ENCODE measurements at regions not wholly inside any gene's neighbourhood (a gene's known extent, or its start where the extent isn't known, plus 50 kb on each side); places are given as distances from the start of the nearest gene placed in this dataset.

DNA sequence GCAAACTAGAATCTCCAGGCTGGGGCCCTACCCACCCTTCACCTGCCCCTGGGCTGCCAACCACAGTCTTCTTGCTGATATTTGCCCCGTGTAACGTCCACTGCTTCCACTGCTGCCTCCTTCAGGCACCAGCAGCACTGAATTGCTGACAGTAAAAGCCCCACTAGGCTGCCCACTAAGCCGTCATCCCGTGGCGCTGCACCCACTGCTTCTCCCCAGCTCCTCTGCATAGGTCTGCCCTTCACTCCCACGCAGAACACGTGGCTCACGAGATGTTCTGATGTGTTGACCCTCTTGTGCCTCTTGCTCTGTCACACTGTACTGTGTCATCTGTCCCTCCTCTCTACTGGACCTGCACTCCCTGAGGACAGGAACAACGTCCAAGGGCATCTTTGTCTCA is 86.3 kb upstream of the HIVEP1 start:
- no peak for DNase-seq (ENCODE audit: low read depth)
- ChIA-PET CTCF (no interaction called here), POLR2A (no interaction called here)
- Histone ChIP-seq H3K27me3 (ENCODE audit: control insufficient read depth, insufficient read depth, low read length) (no peaks in the 10 kb centered on the region), H3K4me3 (ENCODE audit: low read depth, low read length) (no peak overlapping the region), H3K36me3 (ENCODE audit: control insufficient read depth, insufficient read depth, low read length) (no peaks in the 10 kb centered on the region)
- TF ChIP-seq, protein P1, sequence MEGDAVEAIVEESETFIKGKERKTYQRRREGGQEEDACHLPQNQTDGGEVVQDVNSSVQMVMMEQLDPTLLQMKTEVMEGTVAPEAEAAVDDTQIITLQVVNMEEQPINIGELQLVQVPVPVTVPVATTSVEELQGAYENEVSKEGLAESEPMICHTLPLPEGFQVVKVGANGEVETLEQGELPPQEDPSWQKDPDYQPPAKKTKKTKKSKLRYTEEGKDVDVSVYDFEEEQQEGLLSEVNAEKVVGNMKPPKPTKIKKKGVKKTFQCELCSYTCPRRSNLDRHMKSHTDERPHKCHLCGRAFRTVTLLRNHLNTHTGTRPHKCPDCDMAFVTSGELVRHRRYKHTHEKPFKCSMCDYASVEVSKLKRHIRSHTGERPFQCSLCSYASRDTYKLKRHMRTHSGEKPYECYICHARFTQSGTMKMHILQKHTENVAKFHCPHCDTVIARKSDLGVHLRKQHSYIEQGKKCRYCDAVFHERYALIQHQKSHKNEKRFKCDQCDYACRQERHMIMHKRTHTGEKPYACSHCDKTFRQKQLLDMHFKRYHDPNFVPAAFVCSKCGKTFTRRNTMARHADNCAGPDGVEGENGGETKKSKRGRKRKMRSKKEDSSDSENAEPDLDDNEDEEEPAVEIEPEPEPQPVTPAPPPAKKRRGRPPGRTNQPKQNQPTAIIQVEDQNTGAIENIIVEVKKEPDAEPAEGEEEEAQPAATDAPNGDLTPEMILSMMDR (IDR thresholded peaks at IDR 0.05; ENCODE audit: insufficient read depth, low read depth, low read length): no peak

DNA sequence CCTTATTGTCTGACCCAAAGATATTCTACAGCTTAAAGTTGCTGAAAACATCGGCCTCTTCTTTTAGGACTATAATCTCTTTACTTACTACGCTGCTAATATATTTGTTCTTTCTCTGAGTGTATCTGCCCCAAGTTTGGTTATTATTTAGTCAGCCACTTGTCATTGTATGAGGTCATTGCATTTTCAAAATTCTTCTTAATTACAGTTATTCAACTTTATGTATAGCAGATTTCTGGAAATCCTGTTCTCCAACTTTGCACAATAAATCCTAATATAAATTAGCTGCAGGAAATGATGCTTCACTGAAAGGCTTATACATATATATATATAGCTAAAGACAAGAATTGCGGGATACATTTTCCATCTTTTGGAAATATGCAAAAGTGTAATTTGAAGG is 88.5 kb upstream of the HIVEP1 start:
- H3K27me3 ChIP-seq (ENCODE audit: control insufficient read depth, insufficient read depth, low read length): no peaks in the 10 kb centered on the region
- H3K36me3 ChIP-seq (ENCODE audit: control insufficient read depth, insufficient read depth, low read length): no peaks in the 10 kb centered on the region
- TF ChIP-seq, protein P1 (IDR thresholded peaks at IDR 0.05; ENCODE audit: insufficient read depth, low read depth, low read length): no peak
- POLR2A ChIA-PET: no interaction called here
- CTCF ChIA-PET: interaction anchor here (1.7 kb wide), 1 partner anchor 26 kb away, joined by 4 read pairs; no protein-coding TSS in a partner anchor
- no peak for DNase-seq (ENCODE audit: low read depth)
- H3K4me3 ChIP-seq (ENCODE audit: low read depth, low read length): no peak overlapping the region

DNA sequence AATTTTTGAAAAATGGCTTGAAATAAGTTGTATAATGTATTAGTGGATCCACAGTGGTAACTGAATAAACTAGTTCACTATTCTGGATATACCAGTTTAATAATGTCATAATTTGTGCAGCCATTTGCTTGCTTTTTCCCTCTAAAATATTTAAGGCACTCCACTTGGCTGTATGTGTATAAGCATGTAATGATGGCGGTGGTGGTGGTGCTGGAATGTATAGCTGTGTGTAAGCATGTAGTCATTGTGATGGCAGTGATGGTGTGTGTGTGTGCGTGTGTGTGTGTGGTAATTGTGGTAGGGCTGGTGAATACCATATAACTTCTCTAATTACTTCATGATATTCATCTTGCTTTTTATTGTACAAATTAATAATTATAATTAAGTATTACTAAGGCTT is 89.2 kb upstream of the HIVEP1 start:
- Histone ChIP-seq H3K4me3 (ENCODE audit: low read depth, low read length) (no peak overlapping the region), H3K27me3 (ENCODE audit: control insufficient read depth, insufficient read depth, low read length) (no peaks in the 10 kb centered on the region), H3K36me3 (ENCODE audit: control insufficient read depth, insufficient read depth, low read length) (no peaks in the 10 kb centered on the region)
- ChIA-PET CTCF (interaction anchor here (1.7 kb wide), 1 partner anchor 26 kb away, joined by 4 read pairs; no protein-coding TSS in a partner anchor), POLR2A (no interaction called here)
- TF ChIP-seq, protein P1 (IDR thresholded peaks at IDR 0.05; ENCODE audit: insufficient read depth, low read depth, low read length): no peak
- no peak for DNase-seq (ENCODE audit: low read depth)

DNA sequence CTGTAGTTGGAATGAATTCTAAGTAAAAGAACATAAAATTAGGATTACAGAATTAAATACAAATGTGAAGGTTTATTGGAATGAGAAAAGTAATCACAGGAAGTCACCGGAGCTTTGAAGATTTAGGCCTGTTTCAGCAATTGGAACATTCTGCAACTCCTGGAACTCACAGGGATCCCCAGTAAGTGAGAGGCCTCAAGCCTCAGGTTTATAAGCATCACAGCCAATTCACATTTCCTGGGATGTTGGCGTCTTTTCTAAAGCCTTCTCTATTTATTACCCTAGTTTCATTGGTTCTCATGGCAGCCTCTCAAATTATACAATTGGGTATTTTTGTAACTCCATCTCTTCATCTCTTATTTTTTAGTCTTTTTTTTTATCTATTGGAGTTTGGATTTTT is 90.4 kb upstream of the HIVEP1 start:
- ChIA-PET CTCF (interaction anchor here (1.7 to 2.3 kb wide), 2 partner anchors 88 to 266 kb away, joined by 4 to 7 read pairs; no protein-coding TSS in a partner anchor), POLR2A (no interaction called here)
- Histone ChIP-seq H3K27me3 (ENCODE audit: control insufficient read depth, insufficient read depth, low read length) (no peaks in the 10 kb centered on the region), H3K4me3 (ENCODE audit: low read depth, low read length) (no peak overlapping the region), H3K36me3 (ENCODE audit: control insufficient read depth, insufficient read depth, low read length) (no peaks in the 10 kb centered on the region)
- DNase-seq (ENCODE audit: low read depth): no peak
- TF ChIP-seq, protein P1 (IDR thresholded peaks at IDR 0.05; ENCODE audit: insufficient read depth, low read depth, low read length): no peak

DNA sequence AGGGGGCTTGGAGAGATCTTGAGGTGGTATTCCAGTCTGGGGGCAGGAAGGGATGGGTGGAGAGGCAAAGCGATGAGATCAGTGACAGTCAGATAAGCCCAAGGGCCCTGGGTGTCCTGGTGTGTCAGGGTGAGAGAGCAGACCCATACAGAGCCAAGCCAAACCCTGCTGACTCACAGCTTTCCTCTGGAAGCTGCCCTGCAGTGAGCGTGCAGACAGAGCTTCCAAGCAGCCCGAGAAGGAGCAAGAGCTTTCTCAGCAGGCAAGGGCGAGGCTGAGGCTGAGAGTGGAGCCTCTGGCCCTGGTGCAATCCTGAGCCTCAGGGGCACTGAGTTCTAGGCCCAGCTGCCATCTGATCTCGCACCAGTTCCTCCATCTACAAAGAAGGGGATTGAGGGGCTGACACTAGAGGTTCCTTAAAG is 91.1 kb upstream of the HIVEP1 start:
- ChIA-PET POLR2A (no interaction called here), CTCF (interaction anchor here (1.1 to 2.3 kb wide), 3 partner anchors 89 to 265 kb away, joined by 4 to 7 read pairs (median 5); no protein-coding TSS in a partner anchor)
- Histone ChIP-seq H3K36me3 (ENCODE audit: control insufficient read depth, insufficient read depth, low read length) (no peaks in the 10 kb centered on the region), H3K27me3 (ENCODE audit: control insufficient read depth, insufficient read depth, low read length) (no peaks in the 10 kb centered on the region), H3K4me3 (ENCODE audit: low read depth, low read length) (no peak overlapping the region)
- DNase-seq (ENCODE audit: low read depth): peak; percentile 89
- TF ChIP-seq, protein P1 (IDR thresholded peaks at IDR 0.05; ENCODE audit: insufficient read depth, low read depth, low read length): no peak

Data from BJ (cell line).